ENCODE measurements at regions not wholly inside any gene's neighbourhood (a gene's known extent, or its start where the extent isn't known, plus 50 kb on each side); places are given as distances from the start of the nearest gene placed in this dataset.

- TF ChIP-seq CTCF (IDR thresholded peaks at IDR 0.05), result no peak
- TF ChIP-seq ZFX (IDR thresholded peaks at IDR 0.05; ENCODE audit: borderline replicate concordance), result no peak
Observed at GRCh38 chrX:27381419-27381818, 81.7 kb downstream of the PPP4R3C start.
